ENCODE measurements at regions not wholly inside any gene's neighbourhood (a gene's known extent, or its start where the extent isn't known, plus 50 kb on each side); places are given as distances from the start of the nearest gene placed in this dataset.
A peak's percentile ranks its signal among the peaks of the same experiment; 100 is the strongest.

- Histone ChIP-seq H3K27ac (ENCODE audit: low read depth, low read length) (no peak overlapping the region), H3K4me1 (ENCODE audit: control insufficient read depth, insufficient read depth, low read length) (no peaks in the 10 kb centered on the region), H3K9me3 (ENCODE audit: control insufficient read depth, insufficient read depth, low read length) (no peaks in the 10 kb centered on the region), H3K27me3 (ENCODE audit: control insufficient read depth, insufficient read depth, low read length) (no peaks in the 10 kb centered on the region), H3K4me3 (ENCODE audit: low read depth, low read length) (no peak overlapping the region), H3K36me3 (ENCODE audit: control insufficient read depth, insufficient read depth, low read length) (no peaks in the 10 kb centered on the region)
- DNase-seq (ENCODE audit: low read depth in 4 of 6, low spot score in 6 of 6) = peak in 2 of 6 donors; percentile 31 to 80
- WGBS (ENCODE audit: insufficient coverage) = no CpG with 5 or more reads among the region's 2 CpGs
Observed at GRCh38 chr3:178405531-178405930, 130.7 kb upstream of the KCNMB2 start.

DNA sequence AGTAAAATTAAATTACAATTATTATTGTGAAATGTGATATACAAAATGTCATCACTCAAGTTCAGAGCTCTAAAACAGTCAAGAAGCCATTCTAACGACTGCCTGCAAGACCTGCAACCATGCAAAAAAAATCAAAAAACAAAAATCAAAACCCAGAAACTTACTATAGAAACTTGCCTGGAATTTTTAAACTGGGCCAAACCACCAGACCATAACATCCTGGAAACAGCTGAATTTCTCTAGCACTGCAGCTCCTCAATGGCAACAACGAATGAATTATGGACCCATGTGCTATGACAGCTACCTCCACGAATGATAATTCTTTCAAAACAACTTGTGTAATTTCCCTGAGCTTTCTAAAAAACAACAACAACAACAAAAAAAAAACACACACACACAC lies 130.0 kb upstream of the KCNMB2 start:
- DNase-seq (ENCODE audit: low read depth in 4 of 6, low spot score in 6 of 6) = no peak
- 75% methylated on average over 1 of the region's 3 CpGs for WGBS (ENCODE audit: insufficient coverage)
- Histone ChIP-seq H3K36me3 (ENCODE audit: control insufficient read depth, insufficient read depth, low read length) (no peaks in the 10 kb centered on the region), H3K27me3 (ENCODE audit: control insufficient read depth, insufficient read depth, low read length) (no peaks in the 10 kb centered on the region), H3K4me1 (ENCODE audit: control insufficient read depth, insufficient read depth, low read length) (no peaks in the 10 kb centered on the region), H3K27ac (ENCODE audit: low read depth, low read length) (no peak overlapping the region), H3K9me3 (ENCODE audit: control insufficient read depth, insufficient read depth, low read length) (no peaks in the 10 kb centered on the region), H3K4me3 (ENCODE audit: low read depth, low read length) (no peak overlapping the region)

DNA sequence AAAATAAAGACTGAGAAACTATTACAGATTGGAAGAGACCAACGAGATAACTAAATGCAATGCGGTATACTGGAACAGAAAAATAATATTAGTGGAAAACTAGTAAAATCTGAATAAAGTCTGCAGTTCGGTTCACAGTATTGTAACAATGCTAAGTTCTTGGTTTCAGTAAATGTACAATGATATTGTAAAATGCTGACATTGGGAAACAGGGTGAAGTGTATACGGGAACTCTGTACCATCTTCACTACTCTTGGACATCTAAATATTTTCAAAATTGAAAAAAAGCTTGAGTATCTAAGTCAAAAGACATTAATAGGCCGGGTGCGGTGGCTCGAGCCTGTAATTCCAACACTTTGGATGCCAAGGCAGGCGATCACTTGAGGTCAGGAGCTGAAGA lies 120.9 kb upstream of the KCNMB2 start:
- no peaks in the 10 kb centered on the region for H3K4me1 ChIP-seq (ENCODE audit: control insufficient read depth, insufficient read depth, low read length)
- H3K9me3 ChIP-seq (ENCODE audit: control insufficient read depth, insufficient read depth, low read length) = peaks cover 1% of the 10 kb centered on the region
- no peak overlapping the region for H3K4me3 ChIP-seq (ENCODE audit: low read depth, low read length)
- WGBS (ENCODE audit: insufficient coverage) = 100% methylated on average over 7 of the region's 8 CpGs
- H3K36me3 ChIP-seq (ENCODE audit: control insufficient read depth, insufficient read depth, low read length) = no peaks in the 10 kb centered on the region
- no peaks in the 10 kb centered on the region for H3K27me3 ChIP-seq (ENCODE audit: control insufficient read depth, insufficient read depth, low read length)
- DNase-seq (ENCODE audit: low read depth in 4 of 6, low spot score in 6 of 6) = no peak
- H3K27ac ChIP-seq (ENCODE audit: low read depth, low read length) = no peak overlapping the region

GRCh38 chr3:178417736-178418135 lies 118.5 kb upstream of the KCNMB2 start:
- Histone ChIP-seq H3K36me3 (ENCODE audit: control insufficient read depth, insufficient read depth, low read length) (no peaks in the 10 kb centered on the region), H3K4me1 (ENCODE audit: control insufficient read depth, insufficient read depth, low read length) (no peaks in the 10 kb centered on the region), H3K4me3 (ENCODE audit: low read depth, low read length) (no peak overlapping the region), H3K27ac (ENCODE audit: low read depth, low read length) (no peak overlapping the region), H3K9me3 (ENCODE audit: control insufficient read depth, insufficient read depth, low read length) (peaks cover 1% of the 10 kb centered on the region), H3K27me3 (ENCODE audit: control insufficient read depth, insufficient read depth, low read length) (no peaks in the 10 kb centered on the region)
- DNase-seq (ENCODE audit: low read depth in 4 of 6, low spot score in 6 of 6) = no peak
- WGBS (ENCODE audit: insufficient coverage) = no CpG with 5 or more reads among the region's 4 CpGs

GRCh38 chr3:178419071-178419470 lies 117.2 kb upstream of the KCNMB2 start:
- no peaks in the 10 kb centered on the region for H3K4me1 ChIP-seq (ENCODE audit: control insufficient read depth, insufficient read depth, low read length)
- no peak overlapping the region for H3K27ac ChIP-seq (ENCODE audit: low read depth, low read length)
- DNase-seq (ENCODE audit: low read depth in 4 of 6, low spot score in 6 of 6) = no peak
- no peaks in the 10 kb centered on the region for H3K27me3 ChIP-seq (ENCODE audit: control insufficient read depth, insufficient read depth, low read length)
- H3K9me3 ChIP-seq (ENCODE audit: control insufficient read depth, insufficient read depth, low read length) = peaks cover 1% of the 10 kb centered on the region
- no peaks in the 10 kb centered on the region for H3K36me3 ChIP-seq (ENCODE audit: control insufficient read depth, insufficient read depth, low read length)
- WGBS (ENCODE audit: insufficient coverage) = 38% methylated on average over 2 of the region's 4 CpGs
- no peak overlapping the region for H3K4me3 ChIP-seq (ENCODE audit: low read depth, low read length)

GRCh38 chr3:178420033-178420432 lies 116.2 kb upstream of the KCNMB2 start:
- no CpG with 5 or more reads among the region's 1 CpG for WGBS (ENCODE audit: insufficient coverage)
- Histone ChIP-seq H3K4me1 (ENCODE audit: control insufficient read depth, insufficient read depth, low read length) (no peaks in the 10 kb centered on the region), H3K9me3 (ENCODE audit: control insufficient read depth, insufficient read depth, low read length) (peaks cover 1% of the 10 kb centered on the region), H3K27me3 (ENCODE audit: control insufficient read depth, insufficient read depth, low read length) (no peaks in the 10 kb centered on the region), H3K36me3 (ENCODE audit: control insufficient read depth, insufficient read depth, low read length) (no peaks in the 10 kb centered on the region), H3K4me3 (ENCODE audit: low read depth, low read length) (no peak overlapping the region), H3K27ac (ENCODE audit: low read depth, low read length) (no peak overlapping the region)
- no peak for DNase-seq (ENCODE audit: low read depth in 4 of 6, low spot score in 6 of 6)

GRCh38 chr3:178421069-178421468 lies 115.2 kb upstream of the KCNMB2 start:
- Histone ChIP-seq H3K4me3 (ENCODE audit: low read depth, low read length) (no peak overlapping the region), H3K4me1 (ENCODE audit: control insufficient read depth, insufficient read depth, low read length) (no peaks in the 10 kb centered on the region), H3K27ac (ENCODE audit: low read depth, low read length) (no peak overlapping the region), H3K36me3 (ENCODE audit: control insufficient read depth, insufficient read depth, low read length) (no peaks in the 10 kb centered on the region), H3K9me3 (ENCODE audit: control insufficient read depth, insufficient read depth, low read length) (peaks cover 1% of the 10 kb centered on the region), H3K27me3 (ENCODE audit: control insufficient read depth, insufficient read depth, low read length) (no peaks in the 10 kb centered on the region)
- WGBS (ENCODE audit: insufficient coverage) = 80% methylated on average over 1 of the region's 1 CpG
- no peak for DNase-seq (ENCODE audit: low read depth in 4 of 6, low spot score in 6 of 6)

DNA sequence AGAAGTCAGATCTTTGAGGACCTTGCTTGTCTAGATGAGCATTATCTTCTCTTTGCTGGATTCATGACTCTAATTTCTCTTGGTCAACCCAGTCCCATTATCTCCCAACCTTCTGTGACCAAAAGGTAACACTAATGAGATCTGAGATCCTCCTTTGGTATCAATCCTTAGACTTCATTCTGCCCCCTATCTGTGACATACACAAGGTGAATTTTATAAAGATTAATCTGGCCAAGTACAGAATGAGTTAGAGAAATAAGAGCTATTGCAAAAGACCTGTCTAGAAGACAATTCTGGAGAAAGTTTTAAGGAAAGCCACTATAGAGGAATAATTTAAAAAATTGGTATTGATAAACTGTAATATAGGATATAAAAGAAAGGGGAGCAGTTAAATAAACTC lies 113.8 kb upstream of the KCNMB2 start:
- Histone ChIP-seq H3K9me3 (ENCODE audit: control insufficient read depth, insufficient read depth, low read length) (peaks cover 1% of the 10 kb centered on the region), H3K36me3 (ENCODE audit: control insufficient read depth, insufficient read depth, low read length) (no peaks in the 10 kb centered on the region), H3K27ac (ENCODE audit: low read depth, low read length) (no peak overlapping the region), H3K4me3 (ENCODE audit: low read depth, low read length) (no peak overlapping the region), H3K4me1 (ENCODE audit: control insufficient read depth, insufficient read depth, low read length) (no peaks in the 10 kb centered on the region), H3K27me3 (ENCODE audit: control insufficient read depth, insufficient read depth, low read length) (no peaks in the 10 kb centered on the region)
- no peak for DNase-seq (ENCODE audit: low read depth in 4 of 6, low spot score in 6 of 6)

DNA sequence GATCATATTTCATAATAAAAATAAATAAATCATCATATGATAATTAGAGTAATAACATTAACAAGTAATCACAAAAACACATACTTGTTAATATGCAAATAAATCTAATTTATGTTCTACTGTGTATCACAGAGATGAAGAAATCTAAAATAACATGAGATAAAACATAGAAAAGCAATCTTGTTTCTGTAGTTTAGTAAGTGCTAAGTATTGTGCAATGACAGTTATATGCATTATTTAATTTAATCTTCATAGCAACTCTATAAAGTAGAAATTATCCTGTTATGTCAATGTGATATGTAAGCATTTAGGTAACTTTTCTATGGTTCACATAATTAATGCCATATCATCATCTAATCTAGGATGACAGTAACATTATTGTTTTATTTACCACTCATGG lies 108.2 kb upstream of the KCNMB2 start:
- no peak for DNase-seq (ENCODE audit: low read depth in 4 of 6, low spot score in 6 of 6)
- Histone ChIP-seq H3K36me3 (ENCODE audit: control insufficient read depth, insufficient read depth, low read length) (no peaks in the 10 kb centered on the region), H3K9me3 (ENCODE audit: control insufficient read depth, insufficient read depth, low read length) (no peaks in the 10 kb centered on the region), H3K27ac (ENCODE audit: low read depth, low read length) (no peak overlapping the region), H3K4me1 (ENCODE audit: control insufficient read depth, insufficient read depth, low read length) (no peaks in the 10 kb centered on the region), H3K4me3 (ENCODE audit: low read depth, low read length) (no peak overlapping the region), H3K27me3 (ENCODE audit: control insufficient read depth, insufficient read depth, low read length) (no peaks in the 10 kb centered on the region)

DNA sequence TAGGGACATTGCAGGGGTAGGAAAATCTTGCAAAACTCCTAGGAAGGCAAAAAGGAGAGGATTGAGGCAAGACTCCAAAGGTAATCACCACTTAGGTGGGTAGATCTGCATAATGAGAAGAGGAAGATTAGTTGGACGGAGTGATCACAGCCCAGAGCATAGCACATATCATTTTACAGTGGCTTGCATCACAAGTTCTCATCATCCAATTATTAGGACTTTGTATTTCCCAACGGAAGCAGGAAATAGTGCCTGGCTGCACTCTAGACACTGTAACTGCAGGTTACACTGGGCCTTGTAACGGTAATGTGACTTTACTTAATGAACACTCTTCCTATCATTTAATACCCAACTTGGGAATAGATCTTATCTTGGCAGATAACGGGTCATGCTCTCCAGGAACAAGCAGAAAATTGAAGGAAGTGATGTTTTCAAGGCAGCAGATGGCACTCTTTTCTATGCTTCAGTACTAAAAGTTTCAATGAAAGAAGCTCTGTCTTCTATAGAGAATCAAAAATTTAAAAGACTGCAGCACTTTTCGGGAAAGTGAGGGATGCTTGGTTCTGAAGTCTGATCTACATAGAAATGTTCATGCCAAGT lies 101.9 kb upstream of the KCNMB2 start:
- DNase-seq (ENCODE audit: low read depth in 4 of 6, low spot score in 6 of 6) = peak in 3 of 6 donors; percentile 35 to 83 (median 59)
- Histone ChIP-seq H3K27ac (ENCODE audit: low read depth, low read length) (no peak overlapping the region), H3K4me1 (ENCODE audit: control insufficient read depth, insufficient read depth, low read length) (no peaks in the 10 kb centered on the region), H3K27me3 (ENCODE audit: control insufficient read depth, insufficient read depth, low read length) (no peaks in the 10 kb centered on the region), H3K9me3 (ENCODE audit: control insufficient read depth, insufficient read depth, low read length) (no peaks in the 10 kb centered on the region), H3K4me3 (ENCODE audit: low read depth, low read length) (no peak overlapping the region), H3K36me3 (ENCODE audit: control insufficient read depth, insufficient read depth, low read length) (no peaks in the 10 kb centered on the region)
- 33% methylated on average over 1 of the region's 5 CpGs for WGBS (ENCODE audit: insufficient coverage)
